OCI-LY3 (cell line): ENCODE measurements at regions not wholly inside any gene's neighbourhood (a gene's known extent, or its start where the extent isn't known, plus 50 kb on each side); places are given as distances from the start of the nearest gene placed in this dataset.

ENCODE experiments used
- CTCF ChIP-seq: fragments of 200-600, 300-600 bp; sonication (generic); IDR thresholded peaks from 2 replicates; pipeline ENCODE4 v1.5.1; 2014; ENCODE audit warnings: antibody characterized with exemption, low read length, low read depth
- EZH2phosphoT487 ChIP-seq: fragments of 200-600 bp; shearing (Covaris generic); IDR thresholded peaks from 2 replicates; pipeline ENCODE4 v1.6.1; 2018; ENCODE audit warnings: antibody characterized with exemption, mixed run types, low read depth

- no peak for TF ChIP-seq CTCF
- TF ChIP-seq EZH2phosphoT487, result no peak
These were observed 1029.9 kb downstream of the BRD1 start for GRCh38 chr22:48797731-48798130.
